HCT116 (cell line): ENCODE measurements at regions not wholly inside any gene's neighbourhood (a gene's known extent, or its start where the extent isn't known, plus 50 kb on each side); places are given as distances from the start of the nearest gene placed in this dataset.

Experiments
- ATAC-seq: fragments of 200-7000 bp; cut with Tn5 transposase; 2 replicates; pipeline ENCODE4 v1.9.1; 2020; ENCODE audit warnings: mild to moderate bottlenecking, moderate library complexity
- BruUV-seq: library from RNA; stranded (reverse); fragments of 400-500 nt; replicated peaks from 2 replicates; lab custom pipeline; 2021; lab: Mats Ljungman, UMichigan
- CTCF ChIA-PET: fragments of 300-600 bp; sonication (Branson Sonifier 250); formaldehyde crosslinking; loops from one replicate; lab custom pipeline; 2021; ENCODE audit warnings: antibody characterized with exemption; lab: Charles Lee
- POLR2A ChIA-PET: fragments of 300-600, 350-600 bp; sonication (Branson Sonifier 250); formaldehyde crosslinking; loops from one replicate; lab custom pipeline; 2021; ENCODE audit warnings: antibody characterized with exemption; lab: Charles Lee
- RAD21 ChIA-PET, 2 experiments: fragments of 300-600 bp; sonication (Branson Sonifier 250); formaldehyde crosslinking; loops; one replicate each; lab custom pipeline; 2023; ENCODE audit warnings: low total read pairs in 2 of 2; ENCODE audit not compliant: uncharacterized antibody in 2 of 2, unreplicated experiment in 2 of 2, low non-redundant PET in 1 of 2; lab: Charles Lee
- DNase-seq: peaks from one replicate; pipeline ENCODE4 v3.0.0-alpha.2; 2010; ENCODE audit warnings: low read depth, low spot score
- H2AFZ ChIP-seq: fragments of 200-600 bp; shearing (Covaris generic), sonication (generic); 2 replicates; pipeline ENCODE4 v1.6.1; 2017; ENCODE audit warnings: low read depth, mixed run types, mixed read lengths, antibody characterized with exemption, low read length; ENCODE audit not compliant: poor library complexity, severe bottlenecking
- H3K27ac ChIP-seq: 2 replicates; pipeline ENCODE4 v1.5.1; 2012; ENCODE audit warnings: low read depth, low read length
- H3K27me3 ChIP-seq: fragments of 200-600 bp; sonication (generic); 2 replicates; pipeline ENCODE4 v1.6.1; 2016; ENCODE audit warnings: mixed run types, low read length, mixed read lengths; ENCODE audit not compliant: insufficient read depth
- H3K36me3 ChIP-seq, 2 experiments: fragments of 200-500 bp in 1 of 2; fragments of 200-600 bp in 1 of 2; sonication (Bioruptor generic) in 1 of 2; sonication (generic) in 1 of 2; 2 replicates each; pipeline versions ENCODE4 v1.5.1 to v1.6.1; 2014 to 2016; ENCODE audit warnings: low read length in 2 of 2, inconsistent platforms in 1 of 2, mixed read lengths in 1 of 2, mixed run types in 1 of 2; ENCODE audit not compliant: insufficient read depth in 2 of 2, control insufficient read depth in 1 of 2
- H3K4me1 ChIP-seq, 2 experiments: fragments of 200-600 bp in 1 of 2; sonication (generic) in 1 of 2; 2 replicates each; pipeline versions ENCODE4 v1.5.1 to v1.6.1; 2012 to 2017; ENCODE audit warnings: low read length in 2 of 2, inconsistent platforms in 1 of 2, mild to moderate bottlenecking in 1 of 2, mixed read lengths in 1 of 2, mixed run types in 1 of 2, moderate library complexity in 1 of 2; ENCODE audit not compliant: insufficient read depth in 2 of 2, control insufficient read depth in 1 of 2
- H3K4me2 ChIP-seq: fragments of 200-600 bp; sonication (generic); 2 replicates; pipeline ENCODE4 v1.6.1; 2017; ENCODE audit warnings: mixed run types, low read length, mixed read lengths
- H3K4me3 ChIP-seq, 2 experiments: fragments of 200-600 bp in 1 of 2; sonication (generic) in 1 of 2; replicated peaks in 1 of 2; 2 replicates each; pipeline ENCODE4 v1.5.1; 2011 to 2016; ENCODE audit warnings: low read length in 2 of 2, control low read depth in 1 of 2, low read depth in 1 of 2, mild to moderate bottlenecking in 1 of 2, mixed read lengths in 1 of 2, mixed run types in 1 of 2
- H3K79me2 ChIP-seq: fragments of 200-600 bp; sonication (generic); 2 replicates; pipeline ENCODE4 v1.6.1; 2017; ENCODE audit warnings: mild to moderate bottlenecking, mixed run types, low read length, moderate library complexity, mixed read lengths; ENCODE audit not compliant: insufficient read depth
- H3K9ac ChIP-seq: fragments of 200-600 bp; sonication (generic); 2 replicates; pipeline ENCODE4 v1.6.1; 2016; ENCODE audit warnings: low read length, mixed read lengths
- H3K9me2 ChIP-seq: fragments of 200-600 bp; sonication (generic), shearing (Covaris generic); 2 replicates; pipeline ENCODE4 v1.6.1; 2017; ENCODE audit warnings: mixed run types, mild to moderate bottlenecking, moderate library complexity; ENCODE audit not compliant: insufficient read depth
- H3K9me3 ChIP-seq, 2 experiments: fragments of 200-500 bp in 1 of 2; fragments of 200-600 bp in 1 of 2; sonication (Bioruptor generic) in 1 of 2; sonication (generic) in 1 of 2; 2 replicates each; pipeline ENCODE4 v1.6.1; 2014 to 2017; ENCODE audit warnings: low read length in 2 of 2, mixed read lengths in 2 of 2, inconsistent platforms in 1 of 2, low read depth in 1 of 2, mild to moderate bottlenecking in 1 of 2, mixed run types in 1 of 2, moderate library complexity in 1 of 2; ENCODE audit not compliant: control insufficient read depth in 1 of 2, insufficient read depth in 1 of 2
- H4K20me1 ChIP-seq: fragments of 200-600 bp; sonication (generic), shearing (Covaris generic); 2 replicates; pipeline ENCODE4 v1.6.1; 2017; ENCODE audit warnings: mixed run types, mild to moderate bottlenecking, moderate library complexity; ENCODE audit not compliant: insufficient read depth
- CBX3 ChIP-seq: IDR thresholded peaks from 2 replicates; pipeline ENCODE4 v1.6.1; 2012; ENCODE audit warnings: low read depth
- CEBPB ChIP-seq: IDR thresholded peaks from 2 replicates; pipeline ENCODE4 v1.6.1; 2012; ENCODE audit warnings: low read depth
- EGR1 ChIP-seq: IDR thresholded peaks from 2 replicates; pipeline ENCODE4 v1.6.1; 2012; ENCODE audit warnings: low read depth
- EZH2phosphoT487 ChIP-seq: fragments of 200-600 bp; IDR thresholded peaks from 2 replicates; pipeline ENCODE4 v1.6.1; 2018; ENCODE audit warnings: antibody characterized with exemption, borderline replicate concordance
- FOSL1 ChIP-seq: IDR thresholded peaks from 2 replicates; pipeline ENCODE4 v1.6.1; 2012; ENCODE audit warnings: low read depth
- JUND ChIP-seq: IDR thresholded peaks from 2 replicates; pipeline ENCODE4 v1.6.1; 2012
- POLR2A ChIP-seq: IDR thresholded peaks from 2 replicates; pipeline ENCODE4 v1.7.0; 2011; ENCODE audit warnings: borderline replicate concordance; ENCODE audit not compliant: insufficient read depth, insufficient read length; ENCODE audit errors: extremely low read depth
- SIN3A ChIP-seq: IDR thresholded peaks from 2 replicates; pipeline ENCODE4 v1.6.1; 2012; ENCODE audit warnings: low read depth
- SRF ChIP-seq: IDR thresholded peaks from 2 replicates; pipeline ENCODE4 v1.6.1; 2012; ENCODE audit warnings: low read depth
- TCF7L2 ChIP-seq: IDR thresholded peaks from 2 replicates; pipeline ENCODE4 v1.7.0; 2011; ENCODE audit warnings: borderline replicate concordance, inconsistent platforms; ENCODE audit not compliant: insufficient read depth, insufficient read length; ENCODE audit errors: extremely low read depth
- YY1 ChIP-seq: IDR thresholded peaks from 2 replicates; pipeline ENCODE4 v1.6.1; 2011; ENCODE audit warnings: low read length, low read depth, moderate library complexity, mild to moderate bottlenecking; ENCODE audit not compliant: insufficient replicate concordance; ENCODE audit errors: extremely low read depth
- ZBTB33 ChIP-seq: IDR thresholded peaks from 2 replicates; pipeline ENCODE4 v1.6.1; 2011; ENCODE audit warnings: mild to moderate bottlenecking, low read length, moderate library complexity; ENCODE audit not compliant: insufficient replicate concordance; ENCODE audit errors: extremely low read depth
- ZFX ChIP-seq: fragments of 450-650 bp; IDR thresholded peaks from 2 replicates; pipeline ENCODE4 v1.6.1; 2017
- intact Hi-C: fragments of 100-400 bp; cut with micrococcal nuclease; formaldehyde crosslinking; loops from 2 replicates; pipeline ENCODE4 v1.10.0; 2022
- TF ChIP-seq, protein P1 (sequence below): IDR thresholded peaks from 2 replicates; pipeline ENCODE4 v1.6.1; 2012

DNA sequence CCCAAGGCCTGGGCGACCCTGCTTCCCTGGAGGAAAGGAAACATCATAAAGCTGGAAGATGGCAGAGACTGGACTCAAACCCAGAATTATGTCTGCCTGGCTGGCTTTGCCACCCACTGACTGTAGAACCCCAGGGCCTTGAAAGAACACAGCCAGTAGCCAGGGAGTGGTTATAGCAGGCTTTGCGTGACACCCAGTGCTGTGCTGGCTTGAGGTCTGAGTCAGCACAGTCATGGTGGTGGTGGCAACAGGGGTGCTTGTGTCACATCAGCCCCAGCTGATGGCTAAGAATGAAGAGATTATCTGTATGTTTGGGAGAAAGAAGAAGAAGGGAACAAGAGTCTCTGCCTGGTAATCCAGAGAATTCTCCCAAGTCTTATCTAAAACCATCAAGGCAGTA lies 178.8 kb upstream of the SPIN4 start:
- intact Hi-C loops, result no loop called here
- Histone ChIP-seq H3K27ac (no peak overlapping the region), H3K36me3 (no peaks in the 10 kb centered on the region), H3K9me3 (no peaks in the 10 kb centered on the region), H3K4me3 (no peak overlapping the region), H3K27me3 (no peaks in the 10 kb centered on the region), H3K9me2 (no peaks in the 10 kb centered on the region), H3K9ac (no peak overlapping the region), H3K79me2 (no peaks in the 10 kb centered on the region; the same call in 1 of the 2 replicates), H3K4me2 (no peak overlapping the region), H2AFZ (no peak overlapping the region), H3K4me1 (no peaks in the 10 kb centered on the region), H4K20me1 (no peaks in the 10 kb centered on the region)
- TF ChIP-seq, protein P1, sequence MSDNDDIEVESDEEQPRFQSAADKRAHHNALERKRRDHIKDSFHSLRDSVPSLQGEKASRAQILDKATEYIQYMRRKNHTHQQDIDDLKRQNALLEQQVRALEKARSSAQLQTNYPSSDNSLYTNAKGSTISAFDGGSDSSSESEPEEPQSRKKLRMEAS, result no peak
- TF ChIP-seq EZH2phosphoT487 (no peak), POLR2A (no peak), YY1 (no peak), SIN3A (no peak), CEBPB (no peak), ZFX (no peak), FOSL1 (no peak), EGR1 (no peak), CBX3 (no peak), ZBTB33 (no peak), TCF7L2 (no peak), SRF (no peak), JUND (no peak)
- ATAC-seq (no peak), DNase-seq (no peak)
- POLR2A ChIA-PET, result no interaction called here
- CTCF ChIA-PET, result no interaction called here
- BruUV-seq, result no TSS peak
- RAD21 ChIA-PET, result no interaction called here
